Non-pigmented ciliary epithelial cell (primary cell): ENCODE measurements at regions not wholly inside any gene's neighbourhood (a gene's known extent, or its start where the extent isn't known, plus 50 kb on each side); places are given as distances from the start of the nearest gene placed in this dataset.
"Not testable (repeated sequence)": the region's sequence is repeated elsewhere in the genome, so short reads cannot be mapped to it uniquely, and the experiment has no call there.

Experiments
- DNase-seq: peaks from one replicate; pipeline ENCODE4 v3.0.0-alpha.2; 2010; ENCODE audit warnings: low read depth

- not testable (repeated sequence) for DNase-seq
These were observed 330.7 kb upstream of the PLGLB1 start for GRCh38 chr2:87352178-87352934.

- not testable (repeated sequence) for DNase-seq
These were observed 331.8 kb upstream of the PLGLB1 start for GRCh38 chr2:87353408-87353807.

GRCh38 chr2:87354102-87354501 is 332.5 kb upstream of the PLGLB1 start:
- DNase-seq: not testable (repeated sequence)

GRCh38 chr2:87360250-87360649 is 338.6 kb upstream of the PLGLB1 start:
- not testable (repeated sequence) for DNase-seq

- DNase-seq: not testable (repeated sequence)
These were observed 339.3 kb upstream of the PLGLB1 start for GRCh38 chr2:87360927-87361326.

GRCh38 chr2:87361805-87362204 is 340.2 kb upstream of the PLGLB1 start:
- not testable (repeated sequence) for DNase-seq

- DNase-seq: not testable (repeated sequence)
These were observed 342.7 kb upstream of the PLGLB1 start for GRCh38 chr2:87364379-87364778.

GRCh38 chr2:87365038-87365437 is 343.4 kb upstream of the PLGLB1 start:
- not testable (repeated sequence) for DNase-seq

- DNase-seq: not testable (repeated sequence)
These were observed 361.8 kb upstream of the PLGLB2 start for GRCh38 chr2:87386063-87386560.

- not testable (repeated sequence) for DNase-seq
These were observed 352.1 kb upstream of the PLGLB2 start for GRCh38 chr2:87395784-87396183.

- DNase-seq: not testable (repeated sequence)
These were observed 351.2 kb upstream of the PLGLB2 start for GRCh38 chr2:87396551-87397265.

- DNase-seq: not testable (repeated sequence)
These were observed 350.4 kb upstream of the PLGLB2 start for GRCh38 chr2:87397276-87398065.

- not testable (repeated sequence) for DNase-seq
These were observed 349.2 kb upstream of the PLGLB2 start for GRCh38 chr2:87398567-87399305.

- DNase-seq: no peak
These were observed 346.1 kb upstream of the PLGLB2 start for GRCh38 chr2:87401726-87402345.

- DNase-seq: no peak
These were observed 344.1 kb upstream of the PLGLB2 start for GRCh38 chr2:87403893-87404175.

GRCh38 chr2:87404411-87405255 is 343.3 kb upstream of the PLGLB2 start:
- DNase-seq: not testable (repeated sequence)

GRCh38 chr2:87405531-87406216 is 342.2 kb upstream of the PLGLB2 start:
- DNase-seq: not testable (repeated sequence)

GRCh38 chr2:87406406-87407175 is 341.3 kb upstream of the PLGLB2 start:
- not testable (repeated sequence) for DNase-seq

GRCh38 chr2:87409601-87410000 is 338.3 kb upstream of the PLGLB2 start:
- not testable (repeated sequence) for DNase-seq
